ENCODE measurements at regions not wholly inside any gene's neighbourhood (a gene's known extent, or its start where the extent isn't known, plus 50 kb on each side); places are given as distances from the start of the nearest gene placed in this dataset.

GRCh38 chr3:66751842-66752241, 246.3 kb upstream of the KBTBD8 start:
- no peak for DNase-seq

- DNase-seq, result no peak
These were observed 244.4 kb upstream of the KBTBD8 start for GRCh38 chr3:66753670-66754069.

- no peak for DNase-seq
These were observed 243.5 kb upstream of the KBTBD8 start for GRCh38 chr3:66754613-66755012.

- no peak for DNase-seq
These were observed 242.2 kb upstream of the KBTBD8 start for GRCh38 chr3:66755924-66756323.

- DNase-seq, result no peak
These were observed 241.6 kb upstream of the KBTBD8 start for GRCh38 chr3:66756468-66757036.

GRCh38 chr3:66761093-66761780, 236.9 kb upstream of the KBTBD8 start:
- no peak for DNase-seq

GRCh38 chr3:66762916-66763693, 235.0 kb upstream of the KBTBD8 start:
- DNase-seq, result no peak

GRCh38 chr3:66778107-66778506, 220.0 kb upstream of the KBTBD8 start:
- no peak for DNase-seq

- no peak for DNase-seq
These were observed 219.3 kb upstream of the KBTBD8 start for GRCh38 chr3:66778777-66779176.

GRCh38 chr3:66785191-66785909, 212.8 kb upstream of the KBTBD8 start:
- no peak for DNase-seq

GRCh38 chr3:66789580-66790237, 208.4 kb upstream of the KBTBD8 start:
- DNase-seq, result no peak

- no peak for DNase-seq
These were observed 206.0 kb upstream of the KBTBD8 start for GRCh38 chr3:66792086-66792485.

- DNase-seq, result no peak
These were observed 202.7 kb upstream of the KBTBD8 start for GRCh38 chr3:66795365-66795764.

GRCh38 chr3:66796343-66796742, 201.8 kb upstream of the KBTBD8 start:
- DNase-seq, result no peak

GRCh38 chr3:66797889-66798560, 200.1 kb upstream of the KBTBD8 start:
- DNase-seq, result no peak

- no peak for DNase-seq
These were observed 197.1 kb upstream of the KBTBD8 start for GRCh38 chr3:66800941-66801545.

- DNase-seq, result peak in 1 of 2 experiments; percentile 18
These were observed 194.9 kb upstream of the KBTBD8 start for GRCh38 chr3:66803206-66803605.

- no peak for DNase-seq
These were observed 194.1 kb upstream of the KBTBD8 start for GRCh38 chr3:66803721-66804695.

GRCh38 chr3:66808891-66809594, 189.1 kb upstream of the KBTBD8 start:
- DNase-seq, result no peak

- DNase-seq, result no peak
These were observed 188.5 kb upstream of the KBTBD8 start for GRCh38 chr3:66809595-66809958.
